Hematopoietic multipotent progenitor cell treated with erythropoietin and hydrocortisone succinate and interleukin-3 and kit ligand, for 8 days (in vitro differentiated cells): ENCODE measurements at regions not wholly inside any gene's neighbourhood (a gene's known extent, or its start where the extent isn't known, plus 50 kb on each side); places are given as distances from the start of the nearest gene placed in this dataset.
"Not testable (repeated sequence)": the region's sequence is repeated elsewhere in the genome, so short reads cannot be mapped to it uniquely, and the experiment has no call there.

Experiments
- DNase-seq: peaks from one replicate; pipeline ENCODE4 v3.0.0-alpha.2; 2015

GRCh38 chr21:39079617-39080016 is 103.6 kb downstream of the PSMG1 start:
- DNase-seq, result no peak

DNA sequence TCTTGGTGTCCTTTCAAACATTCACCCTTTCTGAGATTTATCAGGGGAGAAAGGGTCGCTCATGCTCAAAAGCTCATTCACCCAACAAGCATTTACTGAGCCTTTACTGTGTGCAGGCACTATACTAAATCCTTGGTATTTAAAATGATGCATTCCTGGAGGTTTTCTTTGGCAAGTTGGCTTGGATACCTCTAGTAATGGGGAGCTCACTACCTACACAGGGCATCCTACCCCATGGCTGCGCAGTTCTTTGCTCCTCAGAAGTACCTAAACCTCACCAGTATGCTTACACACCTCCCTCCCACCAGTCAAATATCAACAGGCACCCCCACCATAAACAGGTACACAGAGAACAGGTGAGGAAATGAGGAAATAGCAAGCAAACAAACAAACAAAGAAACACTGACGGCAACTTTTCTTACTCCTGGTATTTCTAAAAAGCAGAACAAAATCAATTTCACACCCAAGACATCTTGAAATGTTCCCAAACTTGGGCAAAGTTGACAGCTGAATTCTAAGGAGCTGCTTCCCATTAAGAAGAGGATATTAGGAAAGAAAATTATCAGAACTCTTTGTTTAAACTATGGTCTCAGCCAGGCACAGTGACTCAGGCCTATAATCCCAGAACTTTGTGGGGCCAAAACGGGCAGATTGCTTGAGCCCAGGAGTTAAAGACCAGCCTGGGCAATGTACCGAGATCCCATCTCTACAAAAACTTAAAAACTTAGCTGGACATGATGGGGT is 104.8 kb downstream of the PSMG1 start:
- DNase-seq, result no peak

DNA sequence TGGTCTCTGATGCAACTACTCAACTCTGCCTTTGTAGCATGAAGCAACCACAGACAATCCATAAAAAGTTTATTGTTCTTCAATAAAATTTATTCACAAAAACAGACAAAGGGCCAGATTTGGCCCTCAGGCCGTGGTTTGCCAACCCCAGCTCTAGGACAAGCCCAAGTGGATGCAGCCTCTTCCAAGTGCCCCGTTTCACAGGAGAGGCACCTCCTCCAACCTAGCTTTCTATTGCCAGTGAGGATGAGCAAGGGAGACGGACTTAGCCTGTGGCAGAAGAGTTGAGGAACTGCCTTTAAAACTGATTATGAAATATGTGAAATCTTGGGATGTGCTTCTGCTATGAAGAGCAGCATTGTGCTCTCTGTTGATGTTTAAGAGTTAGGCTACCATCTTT is 105.4 kb downstream of the PSMG1 start:
- no peak for DNase-seq

- no peak for DNase-seq
These were observed 108.7 kb downstream of the PSMG1 start for GRCh38 chr21:39074508-39074907.

DNA sequence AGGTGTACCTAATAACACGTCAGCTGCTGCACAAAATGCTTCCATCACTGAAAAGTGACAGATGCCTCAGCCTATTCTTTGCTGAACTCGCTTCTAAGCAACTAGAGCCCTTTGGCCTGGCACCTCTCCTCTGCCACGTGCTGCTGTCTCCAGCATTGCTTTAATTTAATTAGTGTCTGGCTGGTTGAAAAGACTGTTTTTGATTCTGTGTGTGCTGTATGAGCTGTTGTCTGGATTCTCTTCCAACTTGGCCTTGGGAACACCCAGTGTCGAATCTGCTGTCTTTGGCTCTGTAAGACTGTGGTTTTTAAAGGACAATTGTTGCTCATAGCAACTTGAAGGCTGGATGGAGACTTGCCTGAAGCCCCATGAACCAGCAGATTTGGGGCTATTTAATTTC is 109.5 kb downstream of the PSMG1 start:
- no peak for DNase-seq

- DNase-seq, result no peak
These were observed 110.2 kb downstream of the PSMG1 start for GRCh38 chr21:39073063-39073462.

DNA sequence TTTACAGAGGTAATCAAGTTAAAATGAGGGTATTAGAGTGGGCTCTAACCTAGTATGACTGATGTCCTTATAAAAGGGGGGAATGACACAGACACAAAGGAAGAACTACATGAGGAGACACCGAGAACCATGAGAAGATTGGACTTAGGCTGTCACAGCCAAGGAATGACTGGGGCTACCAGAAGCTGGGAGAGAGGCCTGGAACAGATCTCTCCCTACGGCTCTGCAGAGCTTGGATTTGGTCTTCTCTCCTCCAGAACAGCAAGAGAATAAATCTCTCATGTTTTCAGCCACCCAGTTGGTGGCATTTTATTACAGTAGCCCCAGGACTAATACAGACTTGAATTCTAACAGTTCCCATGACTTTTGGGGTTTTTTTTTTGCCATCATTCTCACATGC is 110.8 kb downstream of the PSMG1 start:
- DNase-seq, result no peak

- peak; percentile 17 for DNase-seq
These were observed 111.5 kb downstream of the PSMG1 start for GRCh38 chr21:39071623-39072214.

DNA sequence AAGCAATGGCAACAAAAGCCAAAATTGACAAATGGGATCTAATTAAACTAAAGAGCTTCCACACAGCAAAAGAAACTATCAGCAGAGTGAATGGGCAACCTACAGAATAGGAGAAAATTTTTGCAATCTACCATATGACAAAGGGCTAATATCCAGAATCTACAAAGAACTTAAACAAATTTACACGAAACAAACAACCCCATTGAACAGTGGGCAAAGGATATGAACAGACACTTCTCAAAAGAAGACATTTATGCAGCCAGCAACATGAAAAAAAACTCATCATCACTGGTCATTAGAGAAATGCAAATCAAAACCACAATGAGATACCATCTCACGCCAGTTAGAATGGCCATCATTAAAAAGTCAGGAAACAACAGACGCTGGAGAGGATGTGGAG is 113.4 kb downstream of the PSMG1 start:
- not testable (repeated sequence) for DNase-seq

DNA sequence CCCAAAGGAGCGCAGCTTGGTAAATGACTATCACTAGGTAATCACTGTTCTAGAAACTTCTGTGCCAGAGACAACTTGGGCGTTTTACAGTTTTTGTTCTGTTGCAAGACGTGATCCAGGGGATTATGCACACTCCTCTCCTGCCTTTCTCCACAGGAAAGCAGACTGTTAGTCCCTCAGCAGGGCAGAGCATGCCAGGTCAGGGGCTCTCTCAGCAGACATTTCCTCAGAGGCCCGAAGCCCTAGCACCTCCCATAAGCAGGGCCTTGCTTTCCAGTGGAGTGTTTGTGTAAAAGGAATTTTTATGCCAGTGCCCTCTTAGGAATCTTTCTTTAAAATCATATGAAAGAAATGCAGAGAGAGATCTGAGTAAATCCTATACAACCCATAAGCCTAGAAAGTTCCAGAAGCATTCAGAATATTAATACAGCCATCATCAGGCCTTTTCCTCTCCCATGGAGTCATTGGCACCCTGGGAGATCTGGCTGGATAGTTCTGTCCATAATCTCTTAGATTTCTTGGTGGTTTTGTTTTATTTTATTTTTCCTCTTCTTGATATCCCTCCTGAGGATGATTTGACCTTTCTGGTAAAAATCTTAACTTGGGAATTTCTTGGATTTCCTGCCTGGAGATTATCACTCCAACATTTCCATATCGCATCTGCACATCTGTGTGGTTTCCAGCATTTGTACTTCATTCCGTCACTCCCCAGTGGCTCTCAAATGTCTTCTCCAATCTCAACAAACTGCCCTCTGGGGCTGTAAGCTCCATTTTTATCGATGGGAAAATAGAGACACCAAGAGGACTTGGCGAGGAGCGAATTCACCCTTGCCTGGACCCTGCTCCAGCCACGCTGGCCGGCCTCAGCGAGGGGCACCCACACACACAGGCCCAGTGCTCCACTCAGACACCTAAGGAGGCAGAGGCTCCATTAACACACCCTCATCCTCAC is 116.1 kb downstream of the PSMG1 start:
- DNase-seq, result no peak

- peak; percentile 22 for DNase-seq
These were observed 117.3 kb downstream of the PSMG1 start for GRCh38 chr21:39065917-39066316.

DNA sequence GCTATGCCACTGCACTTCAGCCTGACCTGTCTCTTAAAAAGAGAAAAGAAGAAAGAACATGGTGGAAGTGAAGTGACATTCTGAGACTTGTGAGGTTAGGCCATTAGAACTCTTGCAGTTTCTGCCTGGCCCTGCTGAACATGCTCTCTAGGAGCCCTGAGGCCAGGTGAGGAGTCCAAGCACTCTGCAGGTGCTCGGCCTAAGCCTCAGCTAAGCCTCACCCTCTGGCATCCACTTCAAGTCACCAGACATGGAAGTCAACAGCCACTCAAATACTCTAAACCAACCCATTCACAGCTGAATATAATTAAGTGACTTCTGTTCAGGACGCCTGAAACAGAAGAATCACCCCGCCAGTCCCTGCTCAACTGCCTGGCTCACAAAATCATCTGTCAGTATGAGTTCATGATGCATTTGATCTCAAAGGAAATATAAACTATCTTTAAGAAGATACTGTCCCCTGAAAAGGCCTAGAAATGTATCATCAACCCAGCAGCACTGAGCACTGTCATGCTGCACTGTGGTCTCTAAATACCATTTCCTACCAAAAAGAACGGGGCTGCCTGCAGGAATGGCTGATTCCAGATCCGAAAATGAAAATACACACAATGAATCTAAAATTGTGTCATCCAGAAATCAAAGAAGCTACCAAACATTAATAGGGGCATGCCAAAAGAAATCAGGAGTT is 118.8 kb downstream of the PSMG1 start:
- no peak for DNase-seq

DNA sequence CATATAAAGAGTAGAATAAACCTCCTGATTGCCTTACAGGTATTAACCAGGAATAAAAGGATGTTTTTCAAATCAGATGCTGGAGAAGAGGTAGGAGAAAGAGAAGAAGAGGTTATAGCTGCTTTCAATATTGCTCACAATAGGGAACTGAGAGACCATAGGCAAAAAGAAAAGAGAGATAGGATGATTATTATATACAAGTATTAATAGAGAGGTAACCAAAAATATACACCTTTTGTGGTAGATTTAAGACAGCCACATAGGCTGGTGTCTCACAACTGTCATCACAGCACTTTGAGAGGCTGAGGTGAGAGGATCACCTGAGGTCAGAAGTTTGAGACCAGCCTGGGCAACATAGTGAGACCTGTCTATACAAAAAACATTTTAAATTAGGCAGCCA is 119.7 kb downstream of the PSMG1 start:
- no peak for DNase-seq

DNA sequence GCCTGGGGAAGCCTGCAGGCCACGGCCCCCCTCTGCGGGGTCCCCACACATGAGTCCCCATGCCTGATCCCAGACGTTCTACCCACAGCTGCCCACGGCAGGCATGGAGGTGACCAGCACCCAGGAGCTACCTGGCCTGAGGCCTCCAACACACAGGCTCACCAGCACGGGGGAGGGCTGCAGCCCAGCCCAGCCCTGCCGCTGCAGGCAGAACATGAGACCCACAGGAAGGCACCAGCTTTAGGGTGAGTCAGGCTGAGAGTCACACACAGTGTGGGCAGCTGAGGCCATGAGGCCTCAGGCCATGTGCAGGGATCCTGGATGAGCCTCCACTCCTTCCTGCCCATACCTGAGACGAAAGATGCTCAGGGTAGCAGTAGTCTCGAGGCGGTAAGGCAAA is 121.1 kb downstream of the PSMG1 start:
- no peak for DNase-seq

- no peak for DNase-seq
These were observed 121.5 kb downstream of the PSMG1 start for GRCh38 chr21:39061766-39062165.

DNA sequence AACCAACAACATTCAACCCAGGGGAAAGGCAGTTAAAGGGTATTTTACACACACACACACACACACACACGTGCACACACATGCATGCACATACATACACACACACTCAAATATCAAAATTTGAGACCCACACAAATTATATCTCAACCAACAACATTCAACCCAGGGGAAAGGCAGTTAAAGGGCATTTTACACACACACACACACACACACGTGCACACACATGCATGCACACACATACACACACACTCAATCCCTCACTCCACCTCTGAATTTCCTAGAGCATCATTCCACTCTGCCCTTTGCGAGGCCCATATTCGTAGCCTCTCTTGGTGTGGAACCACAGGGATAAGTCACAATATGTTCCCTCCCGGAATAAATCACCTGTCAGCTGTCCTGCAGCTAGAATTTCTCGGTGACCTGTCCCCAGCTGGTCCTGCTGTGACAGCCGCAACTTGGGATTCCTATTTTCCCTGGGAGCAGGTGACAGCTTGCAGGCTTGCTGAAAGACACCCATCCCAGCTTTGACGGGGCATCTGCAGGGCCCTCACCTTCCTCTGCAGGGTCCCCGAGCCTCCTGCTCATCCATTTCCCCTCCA is 122.7 kb downstream of the PSMG1 start:
- DNase-seq, result no peak

GRCh38 chr21:39057121-39057520 is 126.1 kb downstream of the PSMG1 start:
- no peak for DNase-seq

GRCh38 chr21:39056636-39057035 is 126.6 kb downstream of the PSMG1 start:
- no peak for DNase-seq

DNA sequence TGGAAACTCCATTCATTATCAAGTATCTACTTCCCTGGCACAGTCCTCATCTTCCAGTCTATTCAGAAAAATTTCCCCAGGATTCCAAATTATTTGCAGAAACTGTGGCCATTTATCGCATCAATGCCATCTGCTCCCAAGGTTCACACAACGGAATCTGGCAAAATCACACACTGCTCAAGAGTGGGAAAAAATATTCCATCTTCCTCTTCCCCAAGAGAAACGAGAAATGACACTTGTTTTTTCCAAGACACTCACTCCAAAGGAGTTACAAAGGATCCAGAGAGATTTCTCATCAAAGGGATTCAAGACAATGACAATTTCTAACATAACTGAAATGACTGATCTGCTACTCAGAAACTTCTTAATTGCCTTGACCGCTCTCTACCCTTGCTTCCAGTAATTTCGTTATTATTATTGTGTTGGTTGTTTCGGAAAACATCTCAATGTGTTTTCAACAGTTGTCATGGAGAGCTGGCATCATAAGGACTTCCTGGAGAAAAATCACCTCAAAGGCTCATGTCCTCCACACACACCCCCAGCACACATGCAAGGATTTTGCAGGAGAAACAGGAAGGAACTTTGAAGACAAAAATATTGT is 128.0 kb downstream of the PSMG1 start:
- no peak for DNase-seq

DNA sequence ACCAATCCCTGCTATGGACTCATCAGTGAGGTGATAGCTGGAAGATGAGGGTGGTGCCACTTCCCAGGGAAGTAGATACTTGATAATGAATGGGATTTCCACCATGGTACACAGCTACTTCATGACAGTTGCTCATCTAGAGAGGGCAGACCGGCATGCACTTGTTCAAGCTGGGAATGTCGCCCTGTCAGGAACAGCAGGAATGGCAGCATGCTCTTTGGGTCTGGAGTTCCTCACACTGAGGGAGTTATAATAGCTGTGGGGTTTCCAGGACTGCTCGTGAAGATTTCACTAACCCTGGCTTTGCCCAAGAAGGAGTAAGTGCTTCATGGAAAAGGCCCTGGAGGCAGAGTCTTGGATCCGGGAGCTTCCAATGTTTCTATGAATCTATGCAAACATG is 129.2 kb downstream of the PSMG1 start:
- DNase-seq, result no peak

GRCh38 chr21:39053126-39053525 is 130.1 kb downstream of the PSMG1 start:
- no peak for DNase-seq

DNA sequence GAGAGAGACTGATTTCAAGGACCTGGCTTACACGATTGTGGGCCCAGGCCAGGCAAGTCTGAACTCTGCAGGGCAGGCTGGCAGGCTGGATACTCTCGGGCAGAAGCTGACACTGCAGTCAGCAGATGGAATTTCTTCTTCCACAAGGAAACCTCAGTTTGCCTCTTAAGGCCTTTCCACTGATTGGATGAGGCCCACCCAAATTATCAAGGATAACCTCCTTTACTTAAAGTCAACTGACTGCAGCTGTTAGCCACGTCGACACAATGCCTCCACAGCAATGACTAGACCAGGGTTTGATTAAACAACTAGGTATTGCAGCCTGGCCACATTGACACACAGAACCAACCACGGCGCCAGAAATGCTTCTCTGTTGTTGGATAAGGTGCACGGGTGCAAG is 130.5 kb downstream of the PSMG1 start:
- no peak for DNase-seq
